ENCODE measurements at regions not wholly inside any gene's neighbourhood (a gene's known extent, or its start where the extent isn't known, plus 50 kb on each side); places are given as distances from the start of the nearest gene placed in this dataset.
"Not testable (repeated sequence)": the region's sequence is repeated elsewhere in the genome, so short reads cannot be mapped to it uniquely, and the experiment has no call there.

GRCh38 chr7:130789436-130789835 lies 55.4 kb upstream of the KLF14 start:
- no peak for DNase-seq

DNA sequence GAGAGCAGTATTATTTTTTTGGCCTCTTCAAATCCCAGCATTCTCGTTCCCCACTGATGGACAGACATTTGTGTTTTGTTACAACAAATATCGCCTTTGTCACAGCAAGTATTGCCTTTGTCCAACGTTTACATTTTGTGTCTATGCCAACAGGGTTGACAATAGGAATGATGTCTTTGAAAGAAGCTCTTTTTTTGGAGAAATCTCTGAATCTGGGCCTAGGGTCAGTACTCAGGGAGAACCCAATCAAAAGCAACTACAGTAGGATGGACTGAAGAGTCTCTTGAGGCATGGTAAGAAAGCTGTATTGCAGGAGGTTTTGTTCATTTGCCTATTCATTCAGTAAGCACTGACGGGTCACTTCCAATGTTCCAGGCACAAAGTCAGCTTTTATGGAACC lies 57.7 kb upstream of the KLF14 start:
- no peak for DNase-seq

GRCh38 chr7:130793855-130794618 lies 60.0 kb upstream of the KLF14 start:
- DNase-seq, result no peak

DNA sequence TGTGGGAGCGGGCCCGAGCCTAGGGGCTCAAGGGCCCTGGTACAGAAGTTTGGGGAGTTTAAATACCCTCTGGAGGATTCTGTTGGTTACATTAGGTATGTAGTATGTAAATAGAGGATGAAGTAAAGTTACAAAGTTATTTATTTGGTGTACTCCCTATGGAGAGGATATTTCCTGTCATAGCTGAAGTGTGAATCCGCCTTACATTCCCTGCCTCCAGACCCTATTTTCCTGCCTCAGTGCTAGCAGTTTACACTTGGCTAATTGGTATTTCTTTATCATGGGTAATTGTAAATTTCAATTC lies 60.6 kb upstream of the KLF14 start:
- no peak for DNase-seq

- not testable (repeated sequence) for DNase-seq
Measured at GRCh38 chr7:130796425-130796824, 62.4 kb upstream of the KLF14 start.

DNA sequence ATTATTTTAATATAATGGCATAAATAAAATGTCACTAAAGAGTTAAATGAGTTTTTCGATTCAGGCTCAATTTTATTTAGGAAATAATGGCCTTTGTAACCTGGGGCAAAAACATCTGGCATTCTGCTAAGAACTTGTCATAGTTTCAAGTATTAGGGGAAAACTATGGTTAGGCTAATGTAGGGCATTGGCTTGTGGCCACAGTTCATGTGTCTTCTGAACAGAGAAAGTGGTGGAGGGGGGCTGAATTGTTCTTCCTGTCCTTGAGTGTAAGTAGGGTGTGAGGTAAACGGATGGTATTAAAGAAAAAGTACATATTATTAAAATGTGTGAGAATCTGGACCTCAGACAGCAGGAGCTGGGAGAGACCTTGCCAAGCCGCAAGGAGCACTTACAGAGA lies 69.1 kb upstream of the KLF14 start:
- DNase-seq, result no peak

DNA sequence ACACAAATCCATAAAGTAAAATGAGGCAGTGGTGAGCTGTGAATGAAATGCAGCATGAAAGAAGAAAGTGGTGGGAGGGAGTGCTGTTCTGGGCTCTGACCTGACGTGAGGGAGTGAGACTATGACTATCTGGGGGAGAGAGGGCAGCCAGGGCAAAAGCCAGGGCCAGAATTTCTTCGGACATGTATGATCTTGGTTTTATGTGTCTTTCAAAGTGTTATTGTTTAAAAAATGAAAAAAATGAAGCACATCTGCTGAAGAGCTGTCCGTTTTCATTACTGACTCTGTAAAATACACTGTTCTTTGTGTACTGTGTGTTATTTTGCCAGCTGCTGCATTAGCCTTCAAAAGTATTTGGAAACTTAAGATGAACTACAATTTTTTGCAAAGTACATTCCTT lies 70.2 kb upstream of the KLF14 start:
- DNase-seq, result no peak

- not testable (repeated sequence) for DNase-seq
Measured at GRCh38 chr7:130812819-130813218, 78.8 kb upstream of the KLF14 start.

DNA sequence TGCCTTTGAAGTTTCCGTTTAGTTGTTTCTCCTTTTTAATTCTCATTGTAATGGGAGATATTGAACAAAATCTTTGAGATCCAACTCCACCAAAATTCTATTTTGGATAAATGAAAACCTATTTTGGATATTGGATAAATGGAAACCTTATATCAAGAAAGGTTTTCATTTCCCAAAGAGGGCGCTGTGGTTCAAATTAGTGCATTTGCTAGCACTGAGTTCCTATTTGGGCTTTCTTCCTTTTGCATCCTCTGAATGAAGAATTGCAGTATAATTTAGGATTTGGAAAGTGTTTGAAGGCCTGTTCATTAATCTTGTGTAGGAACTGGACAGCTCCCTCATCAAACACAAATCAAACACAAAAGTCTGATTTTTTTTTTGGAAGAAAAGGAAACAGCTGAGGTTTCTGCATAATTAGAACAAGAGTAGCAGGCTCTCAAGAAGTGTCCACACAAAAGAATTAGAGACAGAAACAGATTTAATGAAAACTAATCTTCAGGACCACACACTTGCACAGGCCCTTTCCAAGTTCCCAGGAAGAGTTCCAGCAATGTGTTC lies 80.8 kb upstream of the KLF14 start:
- no peak for DNase-seq

- DNase-seq, result no peak
Measured at GRCh38 chr7:130818056-130818455, 84.0 kb upstream of the KLF14 start.

DNA sequence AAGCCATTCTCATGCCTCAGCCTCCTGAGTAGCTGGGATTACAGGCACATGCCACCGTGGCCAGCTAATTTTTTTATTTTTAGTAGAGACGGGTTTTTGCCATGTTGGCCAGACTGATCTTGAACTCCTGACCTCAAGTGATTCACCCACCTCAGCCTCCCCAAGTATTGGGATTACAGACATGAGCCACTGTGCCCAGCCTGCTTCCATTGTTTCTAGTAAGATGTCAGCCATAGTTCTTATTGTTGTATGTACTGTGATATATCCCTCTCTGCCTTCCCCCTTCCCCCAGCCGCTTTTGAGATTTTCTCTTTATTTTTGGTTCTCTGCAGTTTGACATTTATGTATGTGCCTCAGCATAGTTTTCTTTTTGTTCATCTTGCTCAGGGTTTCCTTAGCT lies 87.9 kb upstream of the KLF14 start:
- DNase-seq, result no peak

GRCh38 chr7:130822642-130823041 lies 88.6 kb upstream of the KLF14 start:
- DNase-seq, result no peak

GRCh38 chr7:130823060-130823459 lies 89.1 kb upstream of the KLF14 start:
- DNase-seq, result no peak

- no peak for DNase-seq
Measured at GRCh38 chr7:130825819-130826218, 91.8 kb upstream of the KLF14 start.

- no peak for DNase-seq
Measured at GRCh38 chr7:130829415-130829814, 95.4 kb upstream of the KLF14 start.

GRCh38 chr7:130831322-130831721 lies 97.3 kb upstream of the KLF14 start:
- no peak for DNase-seq

GRCh38 chr7:130831817-130832481 lies 97.9 kb upstream of the KLF14 start:
- no peak for DNase-seq

GRCh38 chr7:130838738-130839137 lies 104.7 kb upstream of the KLF14 start:
- DNase-seq, result no peak

GRCh38 chr7:130840599-130840998 lies 106.6 kb upstream of the KLF14 start:
- no peak for DNase-seq

DNA sequence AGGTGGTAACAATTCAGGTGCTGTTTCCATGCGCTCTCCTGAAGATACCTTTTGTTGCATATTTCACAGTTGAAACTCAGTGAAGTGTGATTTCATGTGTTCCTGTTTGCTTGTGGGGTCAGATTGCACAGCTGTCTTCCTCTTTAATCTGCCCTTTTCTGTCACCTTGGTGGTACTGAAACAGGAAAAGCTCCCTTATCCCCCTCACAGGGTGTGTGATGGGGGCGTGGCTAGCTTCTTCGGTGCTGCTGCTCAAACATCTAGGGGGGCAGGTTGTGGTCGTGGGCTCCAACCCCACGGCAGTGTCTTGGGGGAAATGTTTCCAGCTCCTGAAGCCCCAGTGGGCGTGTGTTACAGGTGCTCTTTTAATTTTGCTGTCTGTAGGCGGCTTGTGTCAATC lies 107.4 kb upstream of the KLF14 start:
- no peak for DNase-seq

GRCh38 chr7:130843703-130844102 lies 109.7 kb upstream of the KLF14 start:
- DNase-seq, result no peak

- no peak for DNase-seq
Measured at GRCh38 chr7:130844811-130845580, 111.0 kb upstream of the KLF14 start.

DNA sequence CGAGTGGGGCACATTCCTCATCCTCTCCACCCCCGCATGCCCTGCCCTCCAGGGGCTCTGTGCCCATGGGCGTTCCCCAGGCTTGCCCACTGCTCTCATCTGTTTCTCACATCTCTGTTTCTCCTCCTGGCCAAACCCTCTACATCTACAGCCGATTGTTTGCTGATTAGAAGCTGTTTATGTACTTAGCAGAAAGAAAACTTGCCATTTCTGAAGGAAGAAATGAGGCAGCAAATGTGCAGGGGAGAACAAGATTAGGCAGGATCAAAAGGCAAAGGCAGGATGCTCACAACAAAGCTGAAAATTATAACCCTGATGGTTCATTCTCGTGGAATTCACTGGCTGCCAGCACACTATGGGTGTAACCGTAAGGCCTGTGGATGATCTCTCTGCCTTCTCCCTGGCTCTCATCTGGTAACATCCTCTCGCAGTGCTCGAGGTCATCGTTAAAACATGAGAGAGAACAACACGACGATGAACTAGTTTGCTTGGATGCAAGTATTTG lies 111.6 kb upstream of the KLF14 start:
- DNase-seq, result no peak

DNA sequence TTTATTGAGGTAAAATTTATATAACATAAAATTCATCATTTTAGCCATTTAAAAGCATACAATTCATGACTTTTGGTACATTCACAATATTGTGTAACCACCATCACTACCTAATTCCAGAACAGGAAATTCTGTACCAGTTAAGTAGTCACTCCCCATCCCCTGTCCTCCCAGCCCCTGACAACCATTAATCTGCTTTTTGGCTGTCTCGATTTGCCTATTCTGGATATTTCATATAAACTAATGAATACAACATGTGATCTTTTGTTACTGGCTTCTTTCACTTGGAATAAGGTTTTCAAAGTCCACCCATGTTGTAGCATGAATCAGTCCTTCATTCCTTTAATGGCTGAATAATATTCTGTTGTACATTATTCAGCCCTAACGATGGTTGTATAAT lies 115.6 kb upstream of the KLF14 start:
- no peak for DNase-seq
